ENCODE measurements at regions not wholly inside any gene's neighbourhood (a gene's known extent, or its start where the extent isn't known, plus 50 kb on each side); places are given as distances from the start of the nearest gene placed in this dataset.

GRCh38 chr5:101686536-101687157 lies 609.4 kb downstream of the SLCO4C1 start:
- TF ChIP-seq CTCF (IDR thresholded peaks at IDR 0.05): no peak
- no peak for TF ChIP-seq POLR2A (IDR thresholded peaks at IDR 0.05)
